Activated CD4-positive, alpha-beta T cell treated with anti-CD3 and anti-CD28 coated beads, Interleukin-10, Interleukin-2, amounts not matched to agents 100 ng/mL and 50 ng/mL, durations not matched to agents 16 hours and 8 hours (primary cell): ENCODE measurements at regions not wholly inside any gene's neighbourhood (a gene's known extent, or its start where the extent isn't known, plus 50 kb on each side); places are given as distances from the start of the nearest gene placed in this dataset.

Experiments
- DNase-seq: peaks from one replicate; pipeline ENCODE4 v3.0.0-alpha.2; 2020

DNA sequence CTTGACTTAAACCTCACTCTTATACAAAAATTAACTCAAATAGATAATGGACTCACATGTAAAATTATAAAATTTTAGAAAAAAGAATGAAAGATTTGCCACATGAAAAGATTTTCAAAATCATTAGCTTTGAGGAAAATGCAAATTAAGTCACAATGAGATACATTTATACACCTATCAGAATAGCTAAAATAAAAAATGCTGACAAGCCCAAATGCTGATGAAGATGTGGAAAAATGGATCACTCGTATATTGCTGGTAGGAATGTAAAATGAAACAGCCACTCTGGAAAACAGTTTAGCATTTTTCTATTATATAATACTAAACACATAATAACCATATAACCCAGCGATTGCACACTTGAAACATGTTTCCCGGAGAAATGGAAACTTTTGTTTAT is 316.2 kb downstream of the ANKRD50 start:
- no peak for DNase-seq

GRCh38 chr4:124401606-124402005 is 310.9 kb downstream of the ANKRD50 start:
- DNase-seq: no peak

DNA sequence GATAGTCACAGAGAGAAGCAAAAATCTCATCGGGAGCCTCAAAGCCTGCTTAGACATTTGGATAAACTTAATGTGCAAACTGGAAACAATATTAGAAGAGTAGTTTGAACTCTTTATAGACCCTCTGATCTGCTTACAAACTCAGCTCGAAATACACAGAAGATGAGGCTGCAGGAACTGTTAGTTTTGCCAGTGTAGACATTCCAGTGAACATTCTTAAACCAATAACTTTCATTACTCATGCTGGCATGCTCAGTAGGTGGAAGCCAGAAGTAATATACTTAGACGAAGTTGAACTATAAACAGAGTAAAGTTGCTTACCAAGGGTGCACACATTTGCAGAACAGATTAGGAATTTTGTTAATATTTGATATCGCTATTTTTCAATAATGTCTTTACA is 303.5 kb downstream of the ANKRD50 start:
- no peak for DNase-seq

DNA sequence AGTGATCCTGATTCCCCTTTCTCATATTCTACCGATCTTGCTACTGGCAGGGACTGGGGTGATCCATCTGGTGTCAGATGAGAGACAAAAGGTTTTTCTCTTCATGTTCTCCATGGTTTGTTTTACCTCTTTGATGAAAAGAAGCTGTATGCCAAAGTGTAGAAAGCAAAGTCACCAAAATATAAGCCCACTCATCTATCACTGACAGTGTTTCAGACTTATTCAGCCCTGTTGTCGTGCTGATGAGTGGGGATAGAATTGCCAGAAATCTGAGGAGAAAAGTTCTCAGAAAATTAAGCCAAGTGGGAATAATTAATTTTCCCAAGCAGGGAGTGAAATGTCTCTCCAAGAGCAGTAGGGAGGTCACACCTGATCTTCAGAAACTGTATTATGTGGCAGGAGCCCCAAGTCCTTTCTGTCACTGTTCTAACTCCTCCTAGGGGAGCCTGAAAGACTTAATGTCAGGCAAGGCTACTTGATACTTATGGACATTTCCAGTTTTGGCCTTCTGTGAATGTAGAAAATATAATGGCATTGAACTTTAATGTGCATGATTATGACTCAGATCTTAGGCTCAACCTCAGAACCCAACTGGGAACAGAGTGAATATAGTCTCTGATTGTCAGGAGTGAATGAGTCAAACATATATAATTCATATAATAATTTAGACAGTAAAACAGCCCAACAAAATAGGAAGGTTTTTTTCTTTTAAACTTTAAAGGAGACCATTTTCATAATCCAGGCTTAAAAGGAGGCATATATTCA is 298.1 kb downstream of the ANKRD50 start:
- no peak for DNase-seq

DNA sequence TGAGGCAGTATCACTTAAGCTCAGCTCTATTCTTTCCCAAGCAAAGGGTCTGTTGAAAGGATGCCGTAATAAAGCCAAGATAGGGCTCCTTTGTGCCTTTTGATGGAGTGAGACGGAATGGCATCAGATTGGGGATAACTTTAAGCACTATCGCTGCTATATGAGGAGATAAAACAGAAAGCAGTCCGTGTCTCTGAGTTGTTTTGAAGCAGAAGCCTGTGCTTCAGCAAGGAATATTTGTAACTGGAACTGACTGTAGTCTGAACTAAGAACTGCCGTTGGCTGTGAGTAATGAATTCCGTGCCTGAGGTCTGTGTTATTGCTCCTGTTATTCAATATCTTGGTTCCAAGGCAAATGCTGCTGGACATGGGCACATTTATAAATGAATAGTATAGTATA is 297.4 kb downstream of the ANKRD50 start:
- DNase-seq: no peak

GRCh38 chr4:124417371-124417770 is 295.2 kb downstream of the ANKRD50 start:
- no peak for DNase-seq

- no peak for DNase-seq
Observed at GRCh38 chr4:124420166-124420695, 292.3 kb downstream of the ANKRD50 start.

DNA sequence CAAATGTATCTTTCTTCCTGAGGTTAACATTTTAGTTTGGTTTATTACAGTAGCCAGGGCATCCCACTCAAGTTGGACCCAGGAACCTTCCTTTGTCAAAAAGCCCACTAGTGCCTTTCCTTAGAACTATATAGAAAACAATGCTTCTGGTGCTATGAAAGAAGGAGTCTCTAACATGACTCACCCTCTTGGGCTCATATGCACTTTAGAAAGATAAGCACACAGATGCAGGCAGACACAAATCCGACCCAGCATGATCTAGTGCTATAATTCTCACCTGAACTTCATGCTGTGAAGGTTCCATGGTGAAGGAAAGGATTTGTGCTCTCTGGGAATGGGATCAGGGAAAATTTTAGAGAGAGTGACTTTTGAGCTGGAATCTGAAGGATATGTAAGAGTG is 289.4 kb downstream of the ANKRD50 start:
- no peak for DNase-seq

DNA sequence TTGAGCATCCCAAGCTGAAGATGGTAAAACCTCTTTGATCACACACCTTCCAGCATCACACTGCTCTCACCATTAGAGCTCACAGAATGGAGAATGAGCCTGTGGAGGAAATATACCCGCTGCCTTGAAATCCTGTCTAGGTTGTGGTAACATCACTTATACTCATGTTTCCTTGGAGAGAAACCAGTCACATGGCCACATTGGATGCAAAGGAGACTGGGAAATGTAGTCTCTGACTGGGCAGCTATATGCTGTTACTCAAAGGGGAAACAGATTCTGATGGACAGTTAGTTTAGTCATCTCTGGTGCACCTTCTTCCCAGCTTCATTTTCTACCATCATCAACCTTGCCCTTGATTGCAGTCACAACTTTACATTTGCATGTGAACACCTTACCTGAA is 286.3 kb downstream of the ANKRD50 start:
- DNase-seq: no peak

- no peak for DNase-seq
Observed at GRCh38 chr4:124427095-124427767, 285.3 kb downstream of the ANKRD50 start.

GRCh38 chr4:124428648-124429047 is 283.9 kb downstream of the ANKRD50 start:
- no peak for DNase-seq

DNA sequence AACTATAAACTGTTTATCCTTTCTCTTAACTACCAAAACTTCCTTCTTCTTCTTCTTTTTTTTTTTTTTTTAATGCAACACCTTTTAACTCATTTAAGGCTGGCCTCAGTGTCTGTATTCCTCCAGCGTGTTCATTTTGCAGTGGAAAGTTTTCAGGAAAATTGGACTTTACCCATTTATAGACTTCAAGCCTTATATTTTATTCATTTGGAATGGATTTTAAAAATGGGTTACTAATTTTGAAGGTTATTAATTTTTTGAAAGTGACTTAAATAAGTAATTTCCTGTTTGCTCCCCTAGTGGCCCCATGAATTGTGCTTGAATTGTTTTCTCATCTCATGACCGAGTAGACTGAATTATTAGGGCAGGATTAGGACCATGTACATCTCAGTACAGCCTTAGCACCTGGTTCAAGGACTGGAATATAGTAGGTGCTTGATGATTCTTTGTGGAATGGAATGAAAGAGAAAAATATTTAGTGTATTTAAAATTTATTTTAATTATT is 282.7 kb downstream of the ANKRD50 start:
- no peak for DNase-seq

DNA sequence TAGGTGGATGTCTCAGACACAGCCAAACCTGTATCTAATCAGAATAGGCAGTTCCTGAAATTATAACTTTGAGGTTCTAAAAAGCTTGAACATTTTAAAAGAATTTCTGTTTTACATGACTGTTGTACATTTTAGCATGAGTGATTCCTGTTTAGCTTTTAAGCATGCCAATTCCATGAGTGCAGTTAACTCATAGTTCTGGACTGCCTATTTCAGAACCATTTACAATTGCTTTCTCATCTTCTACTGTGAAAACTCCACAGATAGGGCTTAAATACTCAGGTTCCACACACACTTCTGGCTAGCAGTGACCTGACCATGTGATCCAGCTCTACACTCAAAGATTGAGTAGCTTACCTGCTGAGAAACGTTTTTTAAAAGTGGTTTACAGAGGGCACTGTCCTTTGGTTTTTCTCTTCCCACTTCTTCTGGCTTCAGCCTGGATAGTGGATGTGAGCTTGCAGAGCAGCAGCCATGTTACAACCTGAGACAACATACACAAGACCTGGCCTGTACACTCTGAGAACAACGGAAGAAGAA is 280.8 kb downstream of the ANKRD50 start:
- no peak for DNase-seq

- no peak for DNase-seq
Observed at GRCh38 chr4:124432500-124432899, 280.0 kb downstream of the ANKRD50 start.

- no peak for DNase-seq
Observed at GRCh38 chr4:124433044-124433443, 279.5 kb downstream of the ANKRD50 start.

GRCh38 chr4:124433500-124433899 is 279.0 kb downstream of the ANKRD50 start:
- DNase-seq: no peak

DNA sequence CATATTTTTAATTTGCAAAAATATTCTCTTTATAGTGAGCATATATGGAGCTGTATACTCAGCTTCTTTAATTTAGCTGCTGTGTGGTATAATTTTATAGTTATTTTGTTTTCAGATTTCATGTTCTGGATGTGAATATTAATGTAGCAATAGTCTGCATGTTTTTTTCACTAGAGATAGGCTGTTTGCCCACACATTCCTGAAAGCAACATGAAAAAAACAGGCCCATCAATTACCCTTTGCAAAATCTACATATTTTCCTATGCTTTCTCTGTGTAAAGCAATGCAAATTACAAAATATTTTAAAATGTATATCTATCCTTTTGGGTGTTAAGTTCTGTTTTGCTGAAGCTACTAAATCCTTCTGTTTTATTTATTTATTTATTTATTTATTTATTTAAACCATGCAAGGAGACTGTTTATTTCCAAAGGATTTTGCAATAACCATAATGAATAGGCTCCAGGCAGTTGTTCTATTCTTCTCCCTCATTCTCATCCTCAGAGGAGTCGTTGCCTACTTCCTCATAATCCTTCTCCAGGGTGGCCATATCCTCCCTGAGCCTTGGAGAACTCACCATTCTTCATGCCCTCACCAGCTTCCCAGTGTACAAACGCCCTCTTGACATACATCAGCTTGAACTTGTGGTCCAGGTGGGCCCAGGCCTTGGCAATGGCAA is 277.1 kb downstream of the ANKRD50 start:
- no peak for DNase-seq

DNA sequence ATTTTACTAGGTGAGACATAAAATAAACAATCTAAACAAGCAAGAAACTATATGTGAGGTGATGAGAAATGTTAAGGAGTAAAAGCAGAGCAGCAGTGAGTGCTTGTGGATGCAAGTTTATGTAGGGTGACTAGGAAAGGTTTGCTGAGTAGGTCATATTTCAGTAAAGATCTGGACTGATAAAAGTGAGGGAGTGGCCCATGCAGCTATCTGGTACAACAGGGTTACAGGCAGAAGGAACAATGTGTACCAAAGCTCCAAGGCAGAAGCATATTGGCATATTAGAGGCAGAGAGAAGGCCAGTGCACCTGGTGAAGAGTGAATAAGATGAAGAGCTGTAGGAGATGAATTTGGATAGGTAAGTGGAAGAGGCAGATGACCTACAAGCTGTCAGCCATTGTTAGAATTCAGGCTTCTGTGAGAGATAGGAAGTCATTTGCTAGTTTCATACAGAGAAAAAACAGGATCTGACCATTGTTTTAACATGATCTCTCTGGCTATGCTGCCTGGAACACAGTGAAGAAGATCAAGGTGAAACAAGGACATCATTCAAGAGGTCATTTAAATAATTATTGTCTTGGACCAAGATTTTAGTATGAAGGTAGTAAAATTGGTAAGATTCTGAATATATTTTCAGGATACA is 274.6 kb downstream of the ANKRD50 start:
- no peak for DNase-seq

- DNase-seq: no peak
Observed at GRCh38 chr4:124445071-124445470, 267.5 kb downstream of the ANKRD50 start.

DNA sequence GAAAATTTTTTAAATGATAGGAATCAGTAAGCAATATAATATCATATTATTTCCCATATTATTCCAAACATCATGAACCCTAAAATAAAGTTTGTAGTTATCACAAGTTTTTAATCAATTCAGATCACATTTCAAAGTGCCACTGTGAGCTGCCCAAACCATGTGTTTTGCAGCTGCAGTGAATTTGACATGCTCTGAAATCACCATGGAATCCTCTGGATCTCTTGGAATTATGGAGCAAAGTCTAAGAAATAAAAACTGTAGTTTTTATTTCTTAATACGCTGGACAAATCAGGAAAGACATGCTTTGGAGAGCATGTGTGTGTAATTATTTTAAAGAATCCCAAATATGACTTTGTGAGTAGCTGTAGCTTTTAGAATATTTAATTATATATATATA is 262.7 kb downstream of the ANKRD50 start:
- no peak for DNase-seq

GRCh38 chr4:124450851-124451250 is 261.7 kb downstream of the ANKRD50 start:
- no peak for DNase-seq

DNA sequence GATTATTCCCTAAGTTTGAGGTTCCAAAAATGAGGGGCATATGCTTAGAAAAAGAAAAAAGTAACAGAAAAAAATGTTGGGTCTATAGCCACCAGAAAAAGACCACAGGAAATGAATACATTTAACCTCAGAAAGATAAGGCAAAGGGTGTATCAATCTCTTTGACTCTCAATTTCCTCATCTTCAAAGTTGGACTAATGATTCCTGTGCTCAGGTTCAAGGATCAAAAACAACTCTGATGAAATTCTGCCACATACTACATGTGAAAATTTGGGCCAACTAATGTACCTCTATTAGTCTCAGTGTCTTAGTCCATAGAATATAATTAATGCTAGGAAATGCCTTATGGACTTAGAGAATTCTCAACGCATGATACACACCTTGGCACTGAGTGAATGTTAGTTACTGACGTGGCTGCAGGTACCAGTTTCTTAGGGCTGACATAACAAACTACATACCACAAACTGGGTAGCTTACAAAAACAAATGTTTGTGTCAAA is 257.7 kb downstream of the ANKRD50 start:
- no peak for DNase-seq

DNA sequence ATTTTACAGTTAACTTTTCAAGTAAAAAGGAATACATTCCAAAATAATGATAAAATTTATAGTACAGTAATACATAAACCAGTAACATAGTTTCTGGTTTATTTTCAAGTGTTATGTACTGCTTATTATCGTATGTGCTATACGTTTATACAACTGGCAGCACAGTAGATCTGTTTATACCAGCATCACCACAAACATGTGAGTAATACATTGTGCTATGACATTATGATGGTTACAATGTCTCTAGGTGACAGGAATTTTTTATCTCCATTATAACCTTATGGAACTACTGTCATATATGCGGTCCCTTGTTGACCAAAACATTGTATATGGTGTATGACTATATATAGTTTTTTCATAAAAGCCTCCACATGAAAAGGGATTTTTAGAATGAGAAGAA is 256.9 kb downstream of the ANKRD50 start:
- DNase-seq: no peak
